Immature natural killer cell (primary cell): ENCODE measurements at regions not wholly inside any gene's neighbourhood (a gene's known extent, or its start where the extent isn't known, plus 50 kb on each side); places are given as distances from the start of the nearest gene placed in this dataset.

Experiments used
- DNase-seq, 3 donors: peaks; one replicate each; pipeline ENCODE4 v3.0.0; 2022; ENCODE audit warnings: mixed read lengths in 1 of 3
- H3K27ac Mint-ChIP-seq, 6 donors: one replicate each; pipeline ENCODE4 v1.8.0; 2020; ENCODE audit warnings: mixed read lengths in 6 of 6, mild to moderate bottlenecking in 5 of 6, inconsistent platforms in 4 of 6, moderate library complexity in 3 of 6
- H3K27me3 Mint-ChIP-seq, 3 donors: one replicate each; pipeline ENCODE4 v1.8.0; 2020 to 2021; ENCODE audit warnings: low read depth in 3 of 3, mild to moderate bottlenecking in 3 of 3, mixed read lengths in 3 of 3, moderate library complexity in 3 of 3, inconsistent platforms in 1 of 3
- H3K36me3 Mint-ChIP-seq, 3 donors: one replicate each; pipeline ENCODE4 v1.8.0; 2020; ENCODE audit warnings: mixed read lengths in 3 of 3, inconsistent platforms in 2 of 3, mild to moderate bottlenecking in 2 of 3
- H3K4me1 Mint-ChIP-seq, 2 donors: one replicate each; pipeline ENCODE4 v1.8.0; 2020; ENCODE audit warnings: inconsistent platforms in 2 of 2, mild to moderate bottlenecking in 2 of 2, mixed read lengths in 2 of 2, moderate library complexity in 1 of 2
- H3K4me3 Mint-ChIP-seq, 5 donors: one replicate each; pipeline ENCODE4 v1.8.0; 2020; ENCODE audit warnings: mild to moderate bottlenecking in 5 of 5, mixed read lengths in 5 of 5, inconsistent platforms in 3 of 5, moderate library complexity in 3 of 5
- H3K9me3 Mint-ChIP-seq, 6 donors: one replicate each; pipeline ENCODE4 v1.8.0; 2020; ENCODE audit warnings: mild to moderate bottlenecking in 6 of 6, mixed read lengths in 6 of 6, inconsistent platforms in 4 of 6, moderate library complexity in 3 of 6

DNA sequence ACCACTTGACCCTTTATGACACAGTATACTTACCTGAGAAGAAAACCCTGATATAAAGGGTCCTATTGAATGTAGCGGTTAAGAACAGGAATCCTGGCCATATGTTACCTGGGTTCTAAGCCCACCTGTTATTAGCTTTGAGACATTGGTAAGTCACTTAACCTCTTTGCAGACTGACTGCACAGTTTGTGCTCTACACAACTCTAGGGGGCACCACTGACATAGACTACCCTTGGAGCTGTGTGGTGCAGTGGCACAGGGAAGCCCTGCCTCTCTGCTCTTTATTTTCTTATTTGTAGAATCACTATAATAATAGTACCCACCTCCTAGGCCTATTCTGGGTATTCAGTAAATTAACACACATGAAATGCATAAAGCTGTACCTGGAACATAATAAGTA, 165.6 kb downstream of the C1orf94 start:
- DNase-seq: no peak
- no peak overlapping the region for H3K4me3 Mint-ChIP-seq
- H3K27ac Mint-ChIP-seq: no peak overlapping the region
- H3K4me1 Mint-ChIP-seq: no peaks in the 10 kb centered on the region
- H3K36me3 Mint-ChIP-seq: no peaks in the 10 kb centered on the region
- H3K9me3 Mint-ChIP-seq: no peaks in the 10 kb centered on the region
- peaks cover 3 to 11% (median 5%) of the 10 kb centered on the region in 3 donors for H3K27me3 Mint-ChIP-seq

- Mint-ChIP-seq H3K27ac (no peak overlapping the region), H3K27me3 (peaks cover 1 to 7% (median 3%) of the 10 kb centered on the region in 3 donors), H3K4me1 (no peaks in the 10 kb centered on the region), H3K9me3 (no peaks in the 10 kb centered on the region), H3K36me3 (no peaks in the 10 kb centered on the region), H3K4me3 (no peak overlapping the region)
- DNase-seq: no peak
Measured at GRCh38 chr1:34346128-34346527, 169.4 kb downstream of the C1orf94 start.

- no peak for DNase-seq
- H3K4me1 Mint-ChIP-seq: no peaks in the 10 kb centered on the region
- no peak overlapping the region for H3K4me3 Mint-ChIP-seq
- no peak overlapping the region for H3K27ac Mint-ChIP-seq
- peaks cover 0 to 2% (median 0%) of the 10 kb centered on the region in 6 donors for H3K9me3 Mint-ChIP-seq
- peaks cover 1 to 13% (median 9%) of the 10 kb centered on the region in 3 donors for H3K27me3 Mint-ChIP-seq
- no peaks in the 10 kb centered on the region for H3K36me3 Mint-ChIP-seq
Measured at GRCh38 chr1:34353409-34353808, 176.7 kb downstream of the C1orf94 start.

DNA sequence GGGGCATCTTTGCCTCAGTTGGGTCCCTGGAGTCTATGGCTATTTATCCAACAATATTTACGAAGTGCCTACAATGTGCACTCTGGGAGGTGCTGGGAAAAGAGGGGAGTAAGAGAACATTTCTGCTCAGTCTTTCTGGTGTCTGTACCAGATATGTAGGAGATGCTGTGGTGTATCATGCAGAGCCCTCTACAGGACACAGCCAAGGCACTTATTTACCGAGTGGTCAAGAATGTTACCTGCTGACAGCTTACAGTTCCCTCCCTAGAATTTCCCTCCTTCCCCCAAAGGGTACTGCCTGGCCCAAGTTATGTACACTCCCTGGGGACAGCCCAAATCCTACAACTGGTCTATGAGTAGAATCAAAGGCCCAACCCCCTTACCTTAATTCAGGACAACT, 177.7 kb downstream of the C1orf94 start:
- no peaks in the 10 kb centered on the region for H3K4me1 Mint-ChIP-seq
- no peak overlapping the region for H3K4me3 Mint-ChIP-seq
- H3K27ac Mint-ChIP-seq: no peak overlapping the region
- H3K36me3 Mint-ChIP-seq: no peaks in the 10 kb centered on the region
- H3K27me3 Mint-ChIP-seq: peaks cover 3 to 13% (median 7%) of the 10 kb centered on the region in 3 donors
- DNase-seq: no peak
- H3K9me3 Mint-ChIP-seq: peaks cover 0 to 2% (median 0%) of the 10 kb centered on the region in 6 donors

- DNase-seq: no peak
- H3K27ac Mint-ChIP-seq: no peak overlapping the region
- H3K4me1 Mint-ChIP-seq: no peaks in the 10 kb centered on the region
- H3K4me3 Mint-ChIP-seq: no peak overlapping the region
- H3K36me3 Mint-ChIP-seq: no peaks in the 10 kb centered on the region
- peaks cover 5 to 13% (median 7%) of the 10 kb centered on the region in 3 donors for H3K27me3 Mint-ChIP-seq
- H3K9me3 Mint-ChIP-seq: peaks cover 0 to 2% (median 0%) of the 10 kb centered on the region in 6 donors
Measured at GRCh38 chr1:34356853-34357252, 180.1 kb downstream of the C1orf94 start.

DNA sequence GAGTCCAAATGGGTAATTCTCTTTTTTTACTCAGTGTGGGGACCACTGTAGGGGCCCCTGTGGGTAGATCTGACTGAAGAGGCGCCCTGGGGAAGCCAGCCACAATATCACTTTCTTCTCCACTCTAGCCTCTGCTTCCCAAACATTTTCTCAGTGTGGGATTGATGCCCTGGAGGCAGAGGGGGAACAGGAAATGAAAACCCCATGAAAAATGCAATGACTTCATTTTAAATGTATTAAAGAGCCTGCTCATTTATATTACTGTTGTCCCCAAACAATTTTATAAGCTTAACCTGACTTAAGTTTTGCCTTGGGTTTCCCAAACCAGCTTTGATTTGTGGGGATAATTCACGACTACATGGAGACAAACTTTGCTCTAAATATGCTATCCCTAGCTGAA, 181.9 kb downstream of the C1orf94 start:
- Mint-ChIP-seq H3K27me3 (peaks cover 5 to 13% (median 7%) of the 10 kb centered on the region in 3 donors), H3K36me3 (no peaks in the 10 kb centered on the region), H3K27ac (no peak overlapping the region), H3K4me1 (no peaks in the 10 kb centered on the region), H3K4me3 (no peak overlapping the region), H3K9me3 (no peaks in the 10 kb centered on the region)
- DNase-seq: no peak

- Mint-ChIP-seq H3K36me3 (no peaks in the 10 kb centered on the region), H3K9me3 (no peaks in the 10 kb centered on the region), H3K27ac (no peak overlapping the region), H3K4me3 (no peak overlapping the region), H3K4me1 (no peaks in the 10 kb centered on the region), H3K27me3 (peaks cover 5 to 13% (median 7%) of the 10 kb centered on the region in 3 donors)
- no peak for DNase-seq
Measured at GRCh38 chr1:34359411-34359810, 182.7 kb downstream of the C1orf94 start.

- Mint-ChIP-seq H3K4me3 (no peak overlapping the region), H3K27me3 (peaks cover 4 to 7% (median 6%) of the 10 kb centered on the region in 3 donors), H3K27ac (no peak overlapping the region), H3K36me3 (no peaks in the 10 kb centered on the region), H3K9me3 (no peaks in the 10 kb centered on the region), H3K4me1 (no peaks in the 10 kb centered on the region)
- no peak for DNase-seq
Measured at GRCh38 chr1:34360574-34360973, 183.9 kb downstream of the C1orf94 start.

DNA sequence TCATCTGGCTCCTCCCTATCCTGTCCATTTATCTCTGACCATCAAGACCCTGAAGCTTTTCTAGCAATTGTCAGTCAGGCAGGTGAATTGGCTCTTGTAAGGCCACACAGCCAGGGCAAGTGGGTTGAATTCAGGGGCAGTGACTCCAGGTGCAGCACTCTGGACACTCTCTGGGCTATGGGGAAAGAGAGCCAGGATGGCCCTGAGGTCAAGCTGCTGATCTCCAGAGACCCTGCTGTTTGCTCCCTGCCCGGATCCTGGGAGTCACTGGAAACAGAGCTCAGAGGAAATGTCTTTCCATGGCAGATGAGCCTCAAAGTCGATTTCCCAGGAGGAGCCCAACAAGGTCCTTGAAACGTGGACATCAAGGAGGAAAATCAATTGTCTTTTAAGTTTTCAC, 184.4 kb downstream of the C1orf94 start:
- Mint-ChIP-seq H3K4me1 (no peaks in the 10 kb centered on the region), H3K4me3 (no peak overlapping the region), H3K27me3 (peaks cover 4 to 6% (median 4%) of the 10 kb centered on the region in 3 donors), H3K36me3 (no peaks in the 10 kb centered on the region), H3K27ac (no peak overlapping the region), H3K9me3 (no peaks in the 10 kb centered on the region)
- DNase-seq: no peak

GRCh38 chr1:34361781-34362357, 185.2 kb downstream of the C1orf94 start:
- DNase-seq: no peak
- H3K27me3 Mint-ChIP-seq: peaks cover 4% of the 10 kb centered on the region in 3 donors
- H3K36me3 Mint-ChIP-seq: no peaks in the 10 kb centered on the region
- H3K27ac Mint-ChIP-seq: no peak overlapping the region
- no peaks in the 10 kb centered on the region for H3K4me1 Mint-ChIP-seq
- H3K4me3 Mint-ChIP-seq: no peak overlapping the region
- H3K9me3 Mint-ChIP-seq: no peaks in the 10 kb centered on the region

GRCh38 chr1:34362949-34363348, 186.2 kb downstream of the C1orf94 start:
- H3K9me3 Mint-ChIP-seq: no peaks in the 10 kb centered on the region
- peaks cover 2 to 4% (median 4%) of the 10 kb centered on the region in 3 donors for H3K27me3 Mint-ChIP-seq
- DNase-seq: no peak

GRCh38 chr1:34363447-34363846, 186.7 kb downstream of the C1orf94 start:
- Mint-ChIP-seq H3K27me3 (peaks cover 2 to 4% (median 3%) of the 10 kb centered on the region in 3 donors), H3K27ac (no peak overlapping the region), H3K9me3 (no peaks in the 10 kb centered on the region), H3K4me1 (no peaks in the 10 kb centered on the region), H3K4me3 (no peak overlapping the region), H3K36me3 (no peaks in the 10 kb centered on the region)
- no peak for DNase-seq

More at GRCh38 chr1:34362949-34363348, 186.2 kb downstream of the C1orf94 start:
- Mint-ChIP-seq H3K36me3 (no peaks in the 10 kb centered on the region), H3K27ac (no peak overlapping the region), H3K4me1 (no peaks in the 10 kb centered on the region), H3K4me3 (no peak overlapping the region)

DNA sequence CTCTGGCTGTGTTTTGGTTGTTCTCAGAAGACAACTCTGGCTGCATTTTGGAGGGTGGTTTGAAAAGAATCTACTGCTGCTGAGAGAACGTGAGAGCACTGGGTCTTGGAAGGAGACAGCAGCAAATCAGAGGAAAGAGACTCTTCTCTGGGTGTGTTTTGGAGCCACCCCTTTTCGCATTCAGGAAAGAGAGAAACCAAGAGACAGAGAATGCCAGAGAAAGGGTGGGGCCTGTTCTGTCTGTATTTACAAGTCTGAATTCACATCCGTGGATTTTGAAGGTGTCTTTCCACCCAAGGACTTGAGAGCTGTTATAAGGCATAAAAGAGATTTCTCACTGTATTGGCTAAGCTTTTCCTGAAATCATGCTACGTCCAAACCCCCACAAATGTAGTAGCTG, 187.2 kb downstream of the C1orf94 start:
- Mint-ChIP-seq H3K36me3 (no peaks in the 10 kb centered on the region), H3K27me3 (peaks cover 2 to 5% (median 3%) of the 10 kb centered on the region in 3 donors)

DNA sequence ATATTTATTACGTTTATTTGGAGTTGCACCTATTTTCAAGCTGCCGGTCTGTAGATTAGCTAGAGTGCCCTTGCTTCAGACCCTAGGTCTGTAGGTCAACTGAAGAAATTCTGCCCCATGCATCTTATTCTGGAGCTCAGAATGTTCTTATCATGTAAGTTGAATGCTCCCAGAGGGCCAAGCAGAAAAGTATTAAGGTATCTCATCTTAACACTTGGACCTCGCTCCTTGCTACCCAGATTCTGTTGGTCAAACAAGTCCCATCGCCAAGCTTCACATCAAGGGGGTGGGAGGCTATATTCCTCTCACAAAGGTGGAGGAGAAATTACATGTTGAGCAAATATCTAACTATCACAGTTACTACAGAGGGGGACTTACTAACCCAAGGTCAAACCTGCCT, 187.7 kb downstream of the C1orf94 start:
- Mint-ChIP-seq H3K4me3 (no peak overlapping the region), H3K27ac (no peak overlapping the region), H3K4me1 (no peaks in the 10 kb centered on the region), H3K9me3 (no peaks in the 10 kb centered on the region), H3K36me3 (no peaks in the 10 kb centered on the region), H3K27me3 (peaks cover 2 to 4% (median 3%) of the 10 kb centered on the region in 3 donors)
- no peak for DNase-seq

More for the DNA sequence above, 187.2 kb downstream of the C1orf94 start:
- no peaks in the 10 kb centered on the region for H3K4me1 Mint-ChIP-seq
- no peak overlapping the region for H3K4me3 Mint-ChIP-seq
- no peak overlapping the region for H3K27ac Mint-ChIP-seq
- no peaks in the 10 kb centered on the region for H3K9me3 Mint-ChIP-seq
- no peak for DNase-seq

DNA sequence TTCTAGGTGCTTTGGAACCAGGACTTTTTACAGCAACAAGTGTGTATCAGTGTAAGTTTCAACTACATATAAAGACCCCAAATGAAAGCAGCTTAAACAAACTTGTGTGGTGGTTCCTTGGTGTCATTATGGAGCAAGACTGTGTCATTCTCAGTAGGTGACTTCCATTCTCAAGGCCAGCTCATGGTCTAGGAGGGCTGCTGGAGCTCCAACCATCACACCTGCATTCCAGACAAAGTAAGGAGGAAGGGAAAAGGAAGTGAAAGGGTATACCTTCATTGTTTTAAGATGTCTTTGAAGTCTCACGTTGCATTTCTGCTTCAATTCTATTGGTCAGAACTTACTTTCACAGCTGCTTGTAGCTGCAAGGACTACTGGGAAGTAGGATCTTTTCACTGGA, 188.6 kb downstream of the C1orf94 start:
- no peaks in the 10 kb centered on the region for H3K9me3 Mint-ChIP-seq
- H3K4me1 Mint-ChIP-seq: no peaks in the 10 kb centered on the region
- H3K4me3 Mint-ChIP-seq: no peak overlapping the region
- H3K27me3 Mint-ChIP-seq: peaks cover 2 to 3% (median 3%) of the 10 kb centered on the region in 3 donors
- no peaks in the 10 kb centered on the region for H3K36me3 Mint-ChIP-seq
- no peak for DNase-seq
- no peak overlapping the region for H3K27ac Mint-ChIP-seq
